Activated CD4-positive, alpha-beta T cell treated with anti-CD3 and anti-CD28 coated beads, Interleukin-10, Interleukin-2, amounts not matched to agents 100 ng/mL and 50 ng/mL, durations not matched to agents 16 hours and 8 hours (primary cell): ENCODE measurements at regions not wholly inside any gene's neighbourhood (a gene's known extent, or its start where the extent isn't known, plus 50 kb on each side); places are given as distances from the start of the nearest gene placed in this dataset.

Experiments used
- DNase-seq: peaks from one replicate; pipeline ENCODE4 v3.0.0-alpha.2; 2020

GRCh38 chr2:168380500-168380899 is 75.6 kb upstream of the CERS6 start:
- no peak for DNase-seq

DNA sequence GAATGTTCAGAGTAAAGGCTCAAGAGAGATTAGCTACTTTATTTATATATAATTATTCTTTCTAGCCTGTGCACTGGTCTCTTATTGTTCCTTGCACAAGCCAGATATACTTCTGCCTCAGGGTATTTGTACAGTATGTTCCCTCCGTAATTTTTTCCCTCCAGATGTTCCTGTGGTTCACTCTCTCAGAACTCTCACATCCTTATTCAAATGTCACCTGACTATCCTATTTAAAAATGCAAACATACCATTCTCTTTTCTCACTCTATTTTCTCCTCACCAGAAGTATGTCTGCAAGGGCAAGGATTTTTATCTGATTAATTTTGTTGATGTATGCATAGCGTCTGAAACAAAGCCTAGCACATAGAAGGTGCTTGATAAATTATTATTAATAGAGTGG is 64.0 kb upstream of the CERS6 start:
- no peak for DNase-seq

GRCh38 chr2:168392797-168393196 is 63.3 kb upstream of the CERS6 start:
- DNase-seq = no peak

DNA sequence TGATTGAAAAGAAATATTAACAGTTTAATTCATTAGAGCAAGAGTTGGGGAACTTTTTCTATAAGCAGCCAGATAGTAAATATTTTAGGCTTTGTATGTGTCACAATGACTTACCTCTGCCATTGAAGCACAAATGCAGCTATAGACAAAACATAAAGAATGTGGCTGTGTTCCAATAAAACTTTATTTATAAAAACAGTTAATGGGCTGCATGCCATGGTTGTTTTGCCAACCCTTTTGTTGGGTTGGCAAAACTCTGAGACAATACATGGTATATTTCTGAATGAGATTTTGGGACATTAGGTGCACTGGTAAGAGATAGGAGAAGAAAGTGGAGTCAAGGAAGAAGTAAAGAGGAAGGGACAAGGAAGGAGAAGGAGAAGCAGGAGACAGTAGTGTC is 61.8 kb upstream of the CERS6 start:
- DNase-seq = no peak

DNA sequence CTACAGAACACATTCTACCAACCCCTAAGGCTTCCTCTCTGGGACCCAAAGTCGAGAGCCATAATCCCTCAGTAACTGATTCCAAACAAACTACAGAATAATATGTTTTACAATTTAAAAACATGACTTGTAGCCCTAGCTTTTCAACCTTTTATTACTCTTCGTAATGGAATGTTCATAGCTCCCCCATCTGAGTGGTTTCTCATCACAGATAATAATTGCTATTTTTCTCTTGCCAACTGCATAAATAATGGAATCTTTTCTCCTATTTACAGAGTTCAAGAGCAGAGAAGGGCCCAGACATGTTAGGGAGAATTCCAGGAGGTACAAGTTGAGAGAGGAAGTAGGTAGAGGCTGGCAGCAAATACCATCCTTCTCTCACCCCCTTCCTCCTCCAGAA is 59.9 kb upstream of the CERS6 start:
- DNase-seq = no peak

DNA sequence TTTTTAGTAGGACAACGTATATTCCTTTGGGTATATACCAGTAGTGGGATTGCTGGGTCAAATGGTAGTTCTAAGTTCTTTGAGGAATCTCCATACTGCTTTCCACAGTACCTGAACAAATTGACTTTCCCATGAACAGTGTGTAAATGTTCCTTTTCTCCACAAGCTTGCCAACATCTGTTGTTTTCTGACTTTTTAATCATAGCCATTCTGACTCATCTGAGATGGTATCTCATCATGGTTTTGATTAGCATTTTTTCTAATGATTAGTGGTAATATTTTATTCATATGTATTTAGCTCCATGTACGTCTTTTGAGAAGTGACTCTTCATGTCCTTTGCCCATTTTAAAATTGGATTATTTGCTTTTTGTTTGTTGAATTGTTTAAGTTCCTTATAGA is 58.4 kb upstream of the CERS6 start:
- no peak for DNase-seq

- DNase-seq = no peak
These were observed 55.0 kb upstream of the CERS6 start for GRCh38 chr2:168401048-168401556.

- DNase-seq = no peak
These were observed 54.3 kb upstream of the CERS6 start for GRCh38 chr2:168401771-168402170.

GRCh38 chr2:168402531-168402930 is 53.5 kb upstream of the CERS6 start:
- DNase-seq = no peak

DNA sequence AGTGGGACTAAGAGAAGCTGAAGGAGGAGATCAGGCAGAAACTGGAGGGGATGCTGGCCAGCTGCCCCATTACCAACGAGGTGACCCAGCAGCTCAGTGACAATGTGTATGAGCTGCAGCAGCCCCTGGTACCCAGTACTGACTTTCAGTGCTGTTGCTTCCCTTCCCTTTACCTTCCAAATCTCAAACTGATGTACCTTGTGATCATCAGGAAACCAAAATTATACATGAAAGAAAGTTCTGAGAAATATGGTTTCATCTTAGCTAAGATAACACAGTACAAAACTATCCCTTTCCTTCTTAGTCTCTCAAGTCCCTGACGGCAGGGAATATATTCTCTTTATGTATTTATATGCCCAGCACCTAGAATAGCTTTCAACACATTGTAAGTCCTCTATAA is 52.3 kb upstream of the CERS6 start:
- DNase-seq = no peak

GRCh38 chr2:168404764-168405163 is 51.3 kb upstream of the CERS6 start:
- DNase-seq = no peak
